GM19452 (cell line): ENCODE measurements at regions not wholly inside any gene's neighbourhood (a gene's known extent, or its start where the extent isn't known, plus 50 kb on each side); places are given as distances from the start of the nearest gene placed in this dataset.

Experiments
- ATAC-seq: cut with Tn5 transposase; IDR thresholded peaks from one replicate; pipeline ENCODE4 v1.9.1; 2021; ENCODE audit not compliant: unreplicated experiment

DNA sequence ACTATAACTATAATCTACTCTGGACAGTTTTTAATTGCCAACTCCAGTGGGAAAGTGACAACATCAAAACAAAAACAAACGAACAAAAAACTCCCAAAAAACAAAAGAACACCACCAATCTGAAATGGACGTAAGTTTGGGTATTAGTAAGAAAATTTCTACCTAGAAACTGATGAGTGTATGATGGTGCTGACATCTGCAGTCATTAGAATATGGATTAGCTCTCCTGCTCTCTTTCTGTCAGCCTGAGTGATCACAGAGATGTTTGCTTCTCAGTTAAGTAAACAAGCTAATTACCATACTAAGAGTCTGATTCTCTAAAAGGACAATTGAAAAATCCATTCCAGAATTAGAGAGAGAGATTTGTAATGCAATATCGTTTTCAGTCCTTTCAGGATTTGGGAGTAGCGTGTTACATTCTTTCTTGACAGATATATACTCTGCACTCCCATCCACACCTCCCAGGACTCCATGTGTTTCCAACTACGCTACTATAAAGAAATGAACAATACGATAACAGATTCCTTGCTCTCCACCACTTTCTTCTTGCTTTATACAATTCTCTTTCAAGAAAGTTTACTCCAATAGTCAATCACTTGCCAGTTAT is 1347.4 kb upstream of the PIK3C3 start:
- ATAC-seq: no peak

DNA sequence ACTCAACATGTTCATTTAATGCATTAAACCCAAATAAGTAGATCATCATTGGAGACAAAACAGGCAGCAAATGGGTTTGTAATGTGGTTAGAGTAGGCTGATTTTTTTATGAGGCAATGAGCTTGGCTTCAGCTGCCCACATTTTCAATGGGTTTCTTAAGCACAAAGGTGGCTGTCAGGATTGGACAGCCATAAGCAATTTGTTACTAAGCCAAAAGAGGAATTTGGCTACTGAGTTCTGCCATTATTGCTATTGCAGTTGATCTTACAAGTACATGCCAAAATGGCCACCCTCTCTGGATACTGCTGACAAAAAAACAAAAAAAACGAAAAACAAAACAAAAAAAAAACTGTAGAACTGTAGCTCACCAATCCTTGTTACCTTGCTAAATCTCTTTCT is 1348.0 kb upstream of the PIK3C3 start:
- no peak for ATAC-seq

- ATAC-seq: no peak
Measured at GRCh38 chr18:40583671-40584070, 1371.4 kb upstream of the PIK3C3 start.

- no peak for ATAC-seq
Measured at GRCh38 chr18:40582105-40582504, 1372.9 kb upstream of the PIK3C3 start.

GRCh38 chr18:40577981-40578365 is 1377.1 kb upstream of the PIK3C3 start:
- no peak for ATAC-seq

- no peak for ATAC-seq
Measured at GRCh38 chr18:40577239-40577980, 1377.6 kb upstream of the PIK3C3 start.

- no peak for ATAC-seq
Measured at GRCh38 chr18:40576507-40577115, 1378.4 kb upstream of the PIK3C3 start.

DNA sequence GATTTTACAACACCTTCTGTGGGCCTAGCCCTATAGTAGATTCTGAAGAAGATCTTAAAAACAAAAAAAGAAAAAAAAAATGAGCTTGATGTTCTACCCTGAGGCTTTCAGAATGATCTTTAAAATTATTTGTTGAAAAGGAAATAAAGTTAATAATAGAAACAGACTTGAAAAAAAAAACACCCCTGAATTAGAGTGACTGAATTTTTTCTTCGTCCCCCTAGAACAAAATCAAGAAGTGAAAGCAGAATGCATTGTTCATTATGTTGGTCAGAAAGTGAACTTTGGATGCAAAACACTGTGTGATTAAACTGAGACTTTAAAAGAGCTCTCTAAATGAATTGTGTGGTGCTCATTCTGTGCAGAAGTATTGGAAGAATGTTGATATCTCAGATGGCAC is 1384.4 kb upstream of the PIK3C3 start:
- ATAC-seq: no peak

- no peak for ATAC-seq
Measured at GRCh38 chr18:40569605-40570004, 1385.4 kb upstream of the PIK3C3 start.

DNA sequence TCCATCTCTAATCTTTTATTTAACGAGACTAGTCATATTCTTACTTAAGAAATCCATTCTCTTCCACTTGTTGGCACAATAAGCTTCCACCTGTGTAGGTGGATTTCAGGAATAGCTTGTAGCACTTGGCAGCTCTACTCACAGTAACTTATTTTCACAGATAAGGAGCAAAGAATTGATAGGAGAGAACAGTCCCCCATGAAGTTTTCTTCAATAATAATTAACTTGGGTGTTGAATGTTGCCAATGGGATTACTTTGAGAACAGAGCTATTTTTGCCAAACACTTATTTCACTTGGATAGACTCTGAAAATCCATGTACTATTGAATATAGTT is 1388.6 kb upstream of the PIK3C3 start:
- ATAC-seq: no peak

GRCh38 chr18:40565805-40566509 is 1389.1 kb upstream of the PIK3C3 start:
- ATAC-seq: no peak

DNA sequence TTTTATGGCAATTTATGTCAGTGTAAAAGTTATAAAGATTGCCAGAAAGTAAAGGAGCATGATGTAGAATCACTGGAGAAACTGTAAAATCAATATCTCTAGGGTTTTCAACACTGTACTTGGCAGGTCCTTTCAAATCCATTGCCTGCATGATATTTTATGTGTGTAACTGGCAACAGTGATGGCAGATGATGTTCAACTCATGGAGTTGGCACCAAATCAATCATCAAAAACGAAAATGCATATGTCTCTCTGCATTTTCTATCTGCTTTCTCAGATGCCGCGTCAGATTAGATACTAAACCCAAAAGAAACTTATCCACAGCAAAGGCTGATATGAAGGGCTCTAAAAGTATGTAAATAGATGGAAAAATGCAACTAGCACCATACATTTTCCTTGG is 1395.5 kb upstream of the PIK3C3 start:
- no peak for ATAC-seq

DNA sequence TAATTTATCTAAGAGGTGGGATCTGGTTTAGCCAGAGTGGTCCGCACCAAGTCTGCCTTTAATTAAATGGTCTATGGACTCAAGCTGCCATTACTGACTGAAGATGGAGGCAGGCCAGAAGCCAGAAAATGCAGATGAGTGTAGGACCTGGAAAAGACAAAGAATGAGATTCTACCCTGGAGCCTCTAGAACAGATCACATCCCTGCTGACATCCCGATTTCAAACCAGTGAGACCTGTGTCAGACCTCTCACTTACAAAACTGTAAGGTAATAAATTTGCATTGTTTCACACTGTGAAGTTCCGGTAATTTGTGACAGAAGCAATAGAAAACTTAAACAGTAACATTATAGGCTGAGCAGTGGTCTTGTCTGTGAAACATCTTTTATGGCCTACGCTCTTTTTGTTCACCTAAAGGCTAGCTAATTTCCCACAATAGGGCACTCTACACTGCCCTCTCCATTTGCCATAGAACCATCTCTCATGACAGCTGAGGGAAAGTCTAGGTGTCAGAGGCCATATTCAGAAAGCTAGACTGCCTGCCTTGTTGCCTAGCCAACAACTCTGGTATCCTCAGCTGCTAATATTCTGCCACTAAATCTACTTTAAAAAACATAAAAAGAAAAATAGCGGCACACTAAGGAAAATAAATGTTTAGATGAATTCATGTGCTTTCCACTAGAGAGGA is 1396.2 kb upstream of the PIK3C3 start:
- no peak for ATAC-seq

DNA sequence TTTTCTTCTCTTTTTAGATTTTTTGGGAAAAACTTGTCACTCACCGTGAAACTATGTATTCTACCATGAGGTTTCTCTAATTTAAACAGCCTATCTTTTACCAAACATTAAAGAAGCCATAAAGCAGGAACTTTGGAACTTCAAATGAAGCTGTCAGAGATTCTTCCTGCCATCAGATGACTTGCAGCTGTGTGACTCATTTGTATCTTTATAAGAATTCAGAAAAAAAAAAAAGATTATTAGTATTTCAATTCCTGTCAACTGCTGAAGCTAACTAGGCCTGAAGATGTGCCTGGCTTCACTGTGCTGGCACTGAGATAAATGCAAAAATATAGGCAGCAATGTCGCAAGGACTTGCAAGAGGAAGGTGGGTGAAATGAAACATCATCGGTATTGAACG is 1399.1 kb upstream of the PIK3C3 start:
- ATAC-seq: no peak

GRCh38 chr18:40553029-40553428 is 1402.0 kb upstream of the PIK3C3 start:
- ATAC-seq: no peak

GRCh38 chr18:40546875-40547274 is 1408.2 kb upstream of the PIK3C3 start:
- no peak for ATAC-seq

GRCh38 chr18:40534723-40535122 is 1420.3 kb upstream of the PIK3C3 start:
- ATAC-seq: no peak

DNA sequence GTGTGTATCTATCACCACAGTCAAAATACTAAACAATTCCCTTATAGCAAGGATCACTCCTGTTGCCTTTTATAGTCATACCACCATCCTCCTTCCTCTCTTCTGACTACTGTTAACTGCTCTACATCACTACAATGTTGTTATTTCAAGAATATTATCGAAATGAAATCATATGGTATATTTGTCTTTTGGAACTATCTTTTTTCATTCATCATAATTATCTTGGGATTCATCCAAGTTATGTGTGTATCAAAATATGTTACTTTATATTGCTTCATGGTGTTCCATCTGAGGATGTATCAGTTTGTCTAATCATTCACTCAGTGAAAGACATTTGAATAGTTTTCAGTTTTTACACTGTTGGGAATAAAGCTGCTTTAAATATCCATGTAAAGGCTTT is 1423.0 kb upstream of the PIK3C3 start:
- ATAC-seq: no peak

DNA sequence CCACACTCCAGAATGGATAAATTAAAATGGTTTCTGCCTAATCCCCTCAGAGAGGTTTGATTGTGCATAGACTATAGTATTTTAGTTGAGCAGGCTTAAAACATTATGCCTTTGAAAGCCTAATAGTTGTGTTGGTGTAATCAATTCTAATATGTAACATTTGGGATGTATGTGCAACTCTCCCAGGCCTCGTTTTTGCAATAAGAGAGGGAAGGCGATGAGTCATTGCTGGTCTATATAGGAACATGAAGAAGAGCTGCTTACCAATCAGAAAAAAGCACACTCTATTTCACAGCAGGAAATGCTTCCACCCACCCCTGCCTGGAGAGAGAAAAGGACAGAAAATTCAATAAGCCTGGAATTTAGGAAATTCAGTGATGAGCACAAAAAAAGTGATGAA is 1424.0 kb upstream of the PIK3C3 start:
- no peak for ATAC-seq

DNA sequence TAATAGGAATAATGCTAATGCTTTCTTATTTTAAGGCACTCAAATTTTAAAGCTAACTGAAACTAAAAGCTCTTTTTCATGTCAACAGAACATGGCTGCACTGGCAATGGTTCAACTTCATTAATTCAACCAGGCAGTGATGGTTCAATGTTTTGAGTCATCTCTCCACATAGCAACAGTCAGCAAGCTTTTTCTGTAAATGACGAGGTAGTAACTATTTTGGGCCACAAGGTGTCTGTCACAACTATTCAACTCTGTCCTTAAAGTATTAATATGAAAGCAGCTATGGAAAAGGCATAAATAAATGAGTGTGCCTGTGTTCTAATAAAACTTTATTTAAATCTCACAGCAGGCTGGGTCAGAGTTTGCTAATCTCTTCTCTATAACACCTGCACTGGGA is 1425.6 kb upstream of the PIK3C3 start:
- ATAC-seq: no peak

DNA sequence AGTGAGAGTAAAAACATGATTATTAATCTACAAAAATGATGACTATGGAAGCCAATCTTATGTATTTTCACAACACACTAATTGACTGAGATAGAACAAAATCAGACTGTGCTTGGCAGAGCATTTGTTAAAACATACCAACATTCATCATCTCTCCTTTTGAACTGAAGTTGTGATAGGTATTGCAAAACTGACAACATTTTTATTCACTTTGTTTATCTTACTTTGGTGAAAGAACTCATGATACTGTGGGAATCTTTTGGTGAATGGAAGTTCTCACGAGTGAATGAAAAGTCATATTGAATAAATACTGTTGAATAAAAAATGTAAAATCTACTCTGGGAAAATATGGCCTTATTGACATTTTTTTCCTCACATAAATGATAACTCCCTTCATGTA is 1430.2 kb upstream of the PIK3C3 start:
- no peak for ATAC-seq
